ENCODE measurements at regions not wholly inside any gene's neighbourhood (a gene's known extent, or its start where the extent isn't known, plus 50 kb on each side); places are given as distances from the start of the nearest gene placed in this dataset.

- TF ChIP-seq CTCF (IDR thresholded peaks at IDR 0.05 in 4 of 5, conservative IDR thresholded peaks at IDR 0.05 in 1 of 5): no peak
- TF ChIP-seq POLR2A (IDR thresholded peaks at IDR 0.05): no peak
Measured at GRCh38 chr7:153510674-153511073, 541.5 kb upstream of the DPP6 start.

Measured in gastrocnemius medialis (tissue), 4 donors.